Tongue (tissue), 1 donor: ENCODE measurements at regions not wholly inside any gene's neighbourhood (a gene's known extent, or its start where the extent isn't known, plus 50 kb on each side); places are given as distances from the start of the nearest gene placed in this dataset.
"Not testable (repeated sequence)": the region's sequence is repeated elsewhere in the genome, so short reads cannot be mapped to it uniquely, and the experiment has no call there.

Experiments used
- DNase-seq: peaks from one replicate; pipeline ENCODE4 v3.0.0-alpha.2; 2015

DNA sequence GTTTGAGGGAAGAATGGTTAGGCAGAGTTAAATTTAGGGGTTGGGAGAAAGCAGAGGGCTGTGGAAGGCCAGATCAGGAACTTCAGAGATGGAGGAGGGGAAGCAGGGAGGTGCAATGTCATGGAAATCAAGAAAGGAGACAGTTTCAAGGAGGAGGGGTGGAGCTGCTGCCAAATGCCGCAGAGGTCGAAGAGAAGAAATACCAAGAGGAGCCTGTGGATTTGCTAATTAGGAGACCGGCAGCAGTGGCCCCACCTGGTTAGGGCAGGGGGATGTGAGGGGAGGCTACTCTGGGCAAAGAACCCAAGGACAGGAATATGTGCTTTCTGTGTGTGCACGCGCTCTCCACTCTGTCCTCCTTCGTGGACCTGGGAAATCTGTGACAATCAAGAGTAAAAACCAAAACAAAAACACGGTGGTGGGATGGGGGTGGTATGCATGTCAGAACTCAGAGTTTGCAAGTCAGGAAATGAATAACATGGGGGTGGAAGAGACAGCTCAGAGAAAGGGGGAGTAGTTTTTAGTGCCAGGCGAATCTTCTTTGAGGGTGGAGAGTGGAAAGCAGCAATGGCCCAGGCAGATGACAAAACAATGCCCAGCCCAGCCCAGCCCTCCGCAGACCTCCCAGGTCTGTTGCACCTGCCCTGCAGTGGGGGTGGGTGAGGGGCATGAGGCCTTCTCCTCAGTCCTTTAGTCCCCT is 102.9 kb upstream of the PAX2 start:
- DNase-seq, result no peak

DNA sequence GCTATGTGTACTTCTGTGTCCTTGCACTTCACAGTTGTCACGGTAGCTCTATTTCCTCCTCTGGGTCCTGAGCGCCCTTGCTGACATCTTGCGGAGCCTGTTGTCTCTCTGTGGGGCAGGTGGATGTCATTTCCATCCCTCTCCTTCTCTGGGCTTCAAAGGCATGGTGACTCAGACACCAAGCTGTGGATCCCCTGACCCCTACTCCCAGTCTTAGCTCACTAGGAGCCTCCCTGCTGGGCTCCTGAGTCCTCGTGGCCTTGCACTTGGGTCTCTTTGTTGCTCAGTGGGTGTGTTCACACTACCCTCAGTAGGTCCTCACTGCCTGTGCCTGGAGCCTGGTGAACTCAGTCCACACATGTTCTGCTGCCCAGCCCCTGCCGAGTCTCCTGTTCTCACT is 100.3 kb upstream of the PAX2 start:
- DNase-seq, result no peak

DNA sequence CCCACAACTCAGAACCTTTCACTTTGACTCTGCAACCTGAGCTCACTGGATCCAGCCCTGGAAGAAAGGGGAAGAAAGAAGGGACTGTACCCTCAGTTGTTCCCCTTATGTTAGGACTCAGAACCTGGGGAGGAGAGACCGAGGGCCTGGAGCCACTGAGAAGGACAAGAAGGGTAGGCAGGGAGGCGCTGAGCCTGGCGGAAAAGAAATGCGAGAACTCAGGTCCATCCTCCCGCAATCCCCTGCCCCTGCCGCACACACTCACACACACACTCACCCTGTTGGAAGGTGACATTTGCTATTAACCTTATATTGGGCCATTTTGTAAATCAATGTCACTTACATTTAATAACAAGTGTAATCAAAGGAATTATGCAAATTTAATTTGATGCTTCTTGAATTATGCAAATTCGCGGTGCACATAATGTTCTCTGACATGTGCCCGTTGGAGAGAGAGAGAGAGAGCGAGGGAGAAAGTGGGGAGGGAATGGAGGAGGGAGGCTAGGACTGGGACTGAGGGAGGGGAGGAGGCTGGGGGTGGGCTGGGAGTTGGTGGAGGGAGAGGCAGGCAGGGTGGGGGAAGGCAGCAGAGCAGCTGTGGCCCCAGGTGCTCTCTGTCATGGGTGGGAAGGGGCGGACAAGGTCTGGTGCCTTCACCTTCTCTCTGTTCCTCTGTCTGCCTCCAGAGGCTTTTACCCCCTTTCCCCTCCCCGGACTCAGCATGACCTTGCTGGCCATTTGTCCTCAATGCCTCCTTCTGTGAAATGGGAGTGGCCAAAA is 99.6 kb upstream of the PAX2 start:
- DNase-seq, result no peak

DNA sequence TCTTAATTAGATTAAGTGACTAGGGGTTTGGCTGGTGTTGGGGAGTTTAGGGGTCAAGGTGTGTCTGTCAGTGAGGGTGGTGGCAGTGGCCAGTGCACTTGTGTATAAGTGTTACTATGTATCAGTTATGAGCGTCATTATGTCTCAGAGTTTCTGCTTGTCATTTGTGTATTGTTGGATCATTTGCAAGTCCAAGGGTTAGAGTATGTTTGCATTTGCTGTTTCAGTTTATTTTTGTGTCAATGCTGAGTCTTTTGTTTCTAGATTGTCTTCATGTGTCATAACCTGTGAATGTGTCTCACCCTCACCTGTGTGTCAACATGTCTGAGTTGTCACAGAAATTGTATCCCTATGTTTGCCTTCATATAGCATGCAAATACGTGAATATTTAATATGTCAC is 97.5 kb upstream of the PAX2 start:
- no peak for DNase-seq

DNA sequence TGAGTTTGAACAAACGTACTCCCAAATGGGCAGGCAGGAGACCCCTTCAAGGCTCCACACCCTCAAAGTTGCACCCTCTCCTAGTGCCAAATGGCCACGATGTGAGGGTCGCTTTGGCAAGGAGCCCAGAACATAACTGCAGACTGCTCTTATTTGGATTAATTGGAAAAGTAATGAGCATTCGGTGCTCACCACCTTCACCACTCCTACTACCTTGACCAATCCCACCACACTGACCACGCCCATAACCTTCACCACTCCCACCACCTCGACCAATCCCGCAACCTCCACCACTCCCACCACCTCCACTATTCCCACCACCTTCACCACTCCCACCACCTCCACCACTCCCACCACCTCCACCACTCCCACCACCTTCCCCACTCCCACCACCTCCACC is 94.7 kb upstream of the PAX2 start:
- no peak for DNase-seq

DNA sequence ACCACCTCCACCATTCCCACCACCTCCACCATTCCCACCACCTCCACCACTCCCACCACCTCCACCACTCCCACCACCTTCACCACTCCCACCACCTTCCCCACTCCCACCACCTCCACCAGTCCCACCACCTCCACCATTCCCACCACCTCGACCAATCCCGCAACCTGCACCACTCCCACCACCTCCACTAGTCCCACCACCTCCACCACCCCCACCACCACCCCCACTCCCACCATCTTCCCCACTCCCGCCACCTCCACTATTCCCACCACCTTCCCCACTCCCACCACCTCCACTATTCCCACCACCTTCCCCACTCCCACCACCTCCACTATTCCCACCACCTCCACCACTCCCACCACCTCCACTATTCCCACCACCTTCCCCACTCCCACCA is 94.3 kb upstream of the PAX2 start:
- DNase-seq, result not testable (repeated sequence)

DNA sequence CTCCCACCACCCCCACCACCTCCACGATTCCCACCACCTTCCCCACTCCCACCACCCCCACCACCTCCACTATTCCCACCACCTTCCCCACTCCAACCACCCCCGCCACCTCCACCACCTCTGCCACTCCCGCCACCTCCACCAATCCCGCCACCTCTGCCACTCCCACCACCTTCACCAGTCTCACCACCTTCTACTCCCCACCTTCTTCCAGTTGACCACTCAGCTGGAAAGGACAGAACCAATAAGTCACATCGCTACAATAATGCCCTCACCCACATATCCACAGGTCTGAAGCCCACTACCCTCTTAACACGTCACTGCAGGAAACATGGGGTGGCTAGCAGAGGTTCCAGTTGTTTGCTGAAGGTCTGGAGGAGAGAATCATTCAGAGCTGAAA is 93.5 kb upstream of the PAX2 start:
- no peak for DNase-seq

DNA sequence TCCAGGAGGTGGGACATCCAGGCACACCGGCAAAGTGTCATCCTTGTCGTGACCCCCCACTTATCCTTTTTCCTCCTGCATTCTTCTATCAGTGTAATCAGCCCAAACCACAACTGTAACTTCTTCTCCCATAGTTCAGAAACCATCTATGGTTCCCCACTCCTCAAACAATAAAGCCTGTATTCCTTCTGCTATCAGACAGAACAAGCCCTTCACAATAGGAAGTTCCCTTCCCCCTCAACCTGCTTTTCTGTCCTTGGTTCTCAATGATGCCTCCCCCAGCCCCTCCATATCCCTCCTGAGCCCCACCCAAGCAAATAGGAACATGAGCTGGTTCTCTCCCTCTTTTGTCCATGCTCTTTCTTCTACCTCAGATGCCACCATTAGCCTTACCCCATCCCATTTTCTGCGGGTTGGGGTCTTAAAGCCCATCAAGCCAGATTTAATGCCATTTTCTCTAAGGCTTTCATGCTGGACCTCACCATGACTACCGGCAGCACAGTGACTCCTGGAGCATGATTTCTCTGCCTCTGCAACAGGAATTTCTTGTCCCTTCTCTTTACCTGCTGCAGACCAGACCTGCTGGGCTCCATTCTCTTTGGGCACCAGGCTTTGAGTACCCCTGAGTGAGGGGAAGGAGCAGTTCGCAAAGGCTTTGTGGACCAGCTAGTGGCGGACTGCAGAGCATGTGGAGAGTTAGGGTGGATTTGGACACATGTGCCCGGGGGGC is 92.8 kb upstream of the PAX2 start:
- DNase-seq, result no peak

DNA sequence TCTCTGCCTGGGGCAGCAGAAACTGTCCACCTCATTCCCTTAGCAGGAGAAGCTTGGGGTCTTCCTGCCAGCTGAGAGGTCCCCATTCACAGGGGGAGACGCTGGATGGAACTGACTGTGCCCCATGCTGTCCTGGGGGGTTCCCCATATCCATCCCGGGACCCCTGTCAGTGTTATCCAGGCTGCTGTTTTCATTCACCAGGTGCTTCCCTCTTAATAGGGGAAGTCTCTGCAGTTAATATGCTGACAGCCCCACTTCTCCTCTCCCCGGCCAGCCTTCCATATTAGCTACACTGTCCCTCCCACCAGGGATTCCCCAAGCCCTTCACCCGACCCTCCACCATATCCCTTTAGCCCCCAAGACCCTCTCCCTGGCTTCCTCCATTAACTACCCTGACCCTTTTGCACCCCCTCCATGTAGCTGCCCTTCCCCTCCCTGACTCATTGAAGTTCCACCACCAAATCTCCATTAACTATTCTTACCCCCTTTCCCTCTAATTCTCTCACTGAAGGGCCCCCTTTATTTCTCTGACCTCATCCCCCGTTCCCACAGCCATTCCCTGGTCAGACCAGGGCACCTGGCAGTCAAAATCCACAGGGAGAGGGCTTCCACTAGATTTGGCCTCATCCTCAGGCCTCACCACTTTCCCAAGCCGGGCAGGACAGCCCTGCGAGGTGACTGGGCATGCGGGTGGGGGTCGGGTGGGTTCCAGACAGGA is 92.0 kb upstream of the PAX2 start:
- DNase-seq, result no peak

DNA sequence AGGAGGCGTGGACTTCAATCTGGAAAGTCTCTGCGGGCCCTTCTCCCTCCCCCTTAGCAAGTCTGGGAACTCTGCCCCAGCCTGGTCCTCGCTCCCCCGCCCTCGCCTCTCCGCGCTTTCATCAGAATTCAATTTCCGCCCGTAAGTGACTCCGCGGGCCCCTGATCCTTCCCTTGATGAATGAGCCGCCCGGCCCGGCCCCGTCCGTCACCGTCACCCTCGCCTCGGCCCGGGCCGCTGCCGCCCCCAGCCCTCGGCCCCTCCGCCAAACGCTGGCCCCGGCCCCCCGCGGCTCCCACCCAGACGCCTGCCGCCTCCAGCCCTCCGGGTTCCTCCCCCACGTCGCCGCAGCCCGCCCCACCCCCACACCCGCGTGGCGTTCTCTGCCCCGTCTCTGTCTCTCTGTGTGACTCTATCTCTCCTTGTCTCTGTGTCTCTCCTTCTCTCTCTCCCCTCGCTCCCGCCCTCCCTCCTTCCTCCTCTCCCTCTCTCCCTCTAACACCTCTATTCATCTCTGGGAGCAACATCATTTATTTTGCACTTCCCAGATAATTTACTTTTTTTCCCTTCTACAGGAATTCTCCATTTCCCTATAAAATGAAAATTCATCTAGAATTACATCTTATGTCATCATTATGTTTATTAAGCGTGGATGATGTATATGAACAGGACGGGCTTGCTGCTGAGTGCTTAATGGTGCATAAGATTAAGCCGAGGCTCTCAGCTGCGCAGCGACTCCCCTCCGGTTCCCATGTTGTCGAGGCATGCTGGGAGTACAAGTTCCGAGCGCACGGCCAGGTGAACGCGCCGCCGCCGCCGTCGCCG is 91.2 kb upstream of the PAX2 start:
- peak; percentile 29 for DNase-seq

DNA sequence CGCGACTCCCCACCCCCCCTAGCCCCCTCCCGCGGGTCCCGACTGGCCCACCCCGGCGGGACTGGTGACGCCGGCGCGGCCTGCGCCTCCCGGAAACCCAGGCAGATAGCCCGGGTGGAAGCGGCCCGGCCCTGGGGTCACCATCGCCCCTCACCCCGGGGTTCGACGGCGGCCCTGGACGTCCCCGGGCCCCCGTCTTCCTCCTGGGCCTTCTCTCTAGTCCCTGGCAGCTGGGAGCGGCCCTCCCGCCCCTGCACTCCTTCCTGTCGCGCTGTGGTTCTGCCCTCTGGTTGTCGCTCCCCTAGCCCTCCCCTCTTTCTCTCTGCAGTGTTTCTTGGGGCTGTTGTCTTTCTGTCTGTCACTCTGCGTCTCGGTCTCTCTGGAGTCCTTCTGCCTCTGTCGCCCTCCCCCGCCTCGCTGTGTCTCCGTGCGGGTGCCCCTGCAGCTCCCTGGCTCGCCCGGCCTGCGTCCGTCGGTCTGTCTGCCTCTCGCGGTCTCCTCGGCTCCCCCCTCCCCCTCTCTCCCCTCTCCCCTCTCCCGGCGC is 90.5 kb upstream of the PAX2 start:
- DNase-seq, result no peak

DNA sequence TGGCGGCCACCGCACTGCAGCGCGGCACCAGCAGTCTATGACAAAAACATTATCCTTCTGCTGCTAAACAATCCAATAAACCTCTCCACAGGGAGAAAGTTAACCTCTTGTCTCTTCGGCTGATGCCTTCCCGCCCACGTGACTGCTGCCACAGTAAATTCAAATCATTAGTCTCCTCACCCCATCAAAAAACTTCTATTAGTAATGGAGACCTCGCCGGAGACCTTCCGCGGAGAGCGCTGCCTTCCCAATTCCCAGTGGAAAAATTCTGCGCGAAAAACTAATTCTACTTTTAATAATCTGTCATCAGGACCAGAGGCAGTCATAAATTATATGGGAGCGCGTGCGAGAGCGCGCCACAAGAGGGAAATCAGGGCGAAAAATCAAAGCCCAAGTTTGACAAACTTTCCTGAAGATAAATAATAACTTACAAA is 90.0 kb upstream of the PAX2 start:
- DNase-seq, result no peak

DNA sequence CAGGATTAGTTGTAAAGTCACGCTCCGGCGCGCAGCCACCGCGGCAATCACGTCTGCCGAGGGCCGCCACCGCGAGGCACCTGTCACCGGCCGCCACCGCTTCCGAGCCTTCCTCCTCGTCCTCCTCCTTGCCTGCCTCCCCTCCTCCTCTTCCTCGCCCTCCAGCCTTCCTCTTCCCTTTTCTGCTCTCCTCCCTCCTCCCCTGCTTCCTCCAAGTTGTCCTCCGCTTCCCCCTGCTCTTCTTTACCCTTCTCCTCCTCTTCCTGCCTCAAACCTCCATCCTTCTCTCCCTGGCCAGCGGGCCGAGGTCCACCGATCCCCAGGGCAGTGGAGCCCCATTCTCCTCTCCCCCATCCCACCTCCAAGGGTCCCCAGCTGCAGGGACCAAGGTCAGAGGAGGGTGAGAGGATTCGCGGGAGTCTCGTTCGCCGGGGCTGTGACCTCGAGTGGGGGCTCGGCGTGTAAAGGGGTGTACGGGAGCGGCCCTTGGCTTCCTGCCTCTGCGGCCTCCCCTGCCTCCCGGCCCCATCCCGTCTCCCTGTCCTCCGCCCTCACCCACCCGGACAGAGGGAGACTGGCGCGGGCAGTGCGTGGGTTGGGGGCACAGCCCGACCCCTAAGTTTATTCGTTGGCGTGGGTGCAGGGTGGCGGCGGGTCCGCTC is 89.5 kb upstream of the PAX2 start:
- no peak for DNase-seq

DNA sequence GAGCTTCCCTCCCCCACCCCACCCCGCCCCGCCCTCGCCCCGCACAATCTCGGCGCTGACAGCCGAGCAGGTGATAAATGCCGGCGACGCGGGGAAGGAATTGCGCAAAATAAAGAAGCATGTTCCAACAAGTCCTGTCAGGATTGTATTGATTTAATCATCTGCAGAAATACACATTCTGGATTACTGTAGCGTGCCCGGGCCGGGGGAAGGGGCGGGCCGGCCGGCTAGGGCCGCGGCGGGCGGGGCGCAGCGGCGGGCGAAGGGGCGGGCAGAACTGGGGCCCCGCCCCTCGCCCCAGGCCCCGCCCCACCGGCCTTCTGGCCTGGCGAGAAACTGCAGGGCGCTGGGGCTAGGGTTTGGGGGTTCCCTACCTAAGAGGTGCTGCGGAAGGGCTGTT is 88.9 kb upstream of the PAX2 start:
- peak; percentile 16 for DNase-seq

DNA sequence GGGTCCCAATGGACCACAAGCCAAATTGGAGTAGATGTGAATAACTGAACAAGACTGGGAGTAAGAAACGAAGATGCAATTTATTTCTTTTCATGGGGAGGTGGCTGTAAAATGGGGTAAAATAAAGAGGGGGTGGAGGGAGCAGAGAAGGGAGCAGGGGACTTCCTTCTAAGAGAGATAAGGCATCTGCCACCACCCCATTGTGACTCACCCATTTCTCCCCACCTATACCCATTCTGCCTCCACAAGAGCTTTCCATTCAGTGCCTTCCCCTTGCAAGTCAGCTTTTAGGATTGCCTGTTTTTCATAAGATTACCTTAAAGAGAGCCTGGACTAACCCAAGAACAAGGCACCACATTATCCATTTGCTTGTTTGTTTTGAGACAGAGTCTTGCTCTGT is 87.1 kb upstream of the PAX2 start:
- no peak for DNase-seq

DNA sequence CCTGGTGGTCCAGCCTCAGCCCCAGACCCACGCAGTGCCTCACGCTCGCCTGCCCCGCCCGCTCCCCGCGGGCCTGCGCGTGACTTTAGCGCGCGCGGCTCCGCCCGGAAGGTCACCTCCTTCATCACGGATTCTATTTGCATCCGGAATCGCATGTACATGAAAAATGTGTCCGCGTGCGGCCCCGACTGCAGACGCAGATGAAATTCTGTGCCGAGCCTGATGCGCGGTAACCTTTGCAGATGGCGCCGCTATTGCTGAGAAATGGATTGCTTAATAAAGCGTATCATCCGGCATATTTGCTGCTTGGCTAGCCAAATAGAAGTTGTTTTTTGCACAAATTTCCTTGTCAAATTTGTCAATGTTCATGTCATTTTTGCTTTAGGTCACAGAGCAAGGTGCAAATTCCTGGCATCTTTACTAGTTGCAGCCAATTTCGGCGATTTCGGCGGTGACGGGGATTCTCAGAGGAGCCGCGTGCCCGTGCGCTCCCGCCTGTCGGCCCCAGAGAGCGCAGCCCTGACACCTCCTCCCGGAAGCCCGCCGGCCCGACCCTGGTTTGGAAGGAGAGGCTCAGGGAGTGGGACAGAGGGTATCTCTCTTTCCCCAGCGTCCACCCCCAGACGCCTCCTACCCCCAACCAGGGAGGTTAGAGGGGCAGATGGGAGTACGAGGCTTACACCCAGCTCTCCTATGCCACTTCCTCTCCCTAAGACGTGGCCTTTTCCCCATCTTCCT is 85.9 kb upstream of the PAX2 start:
- DNase-seq, result no peak

DNA sequence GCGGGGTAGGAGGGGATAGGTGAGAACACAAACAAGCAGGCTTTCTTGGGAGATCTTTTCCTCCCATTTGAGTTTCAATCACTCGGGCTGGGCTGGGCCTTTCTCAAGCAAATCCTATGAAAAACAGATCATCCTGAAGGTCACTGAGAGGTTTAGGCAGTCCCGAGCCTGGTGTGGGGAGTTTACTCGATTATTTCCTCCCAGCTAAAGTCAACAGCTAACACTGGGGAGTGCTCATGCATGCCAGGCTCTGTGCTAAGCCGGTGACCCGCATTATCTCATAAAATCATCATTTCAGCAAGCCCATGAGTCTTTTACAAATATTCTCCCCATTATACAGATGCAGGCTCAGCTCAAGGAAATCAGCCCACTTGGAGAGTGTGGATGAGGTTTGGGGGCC is 85.0 kb upstream of the PAX2 start:
- DNase-seq, result no peak

DNA sequence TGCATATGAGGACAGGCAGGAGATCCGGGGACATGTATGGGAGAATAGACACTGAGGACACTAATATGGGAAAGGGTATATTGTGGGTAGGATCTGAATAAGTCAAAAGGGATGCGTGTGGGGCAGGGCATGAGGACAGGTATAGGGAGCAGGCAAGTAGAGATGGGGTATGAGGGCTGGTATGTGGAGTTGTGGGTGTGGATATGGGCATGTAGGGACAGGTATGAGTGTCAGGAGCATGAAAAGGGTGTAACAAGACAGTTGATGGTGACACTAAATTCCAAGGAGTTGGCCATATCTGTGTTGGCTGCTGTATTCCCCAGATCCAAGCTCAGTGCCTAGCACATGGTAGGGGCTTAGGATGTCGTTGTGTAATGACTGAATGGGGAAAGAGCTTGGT is 84.4 kb upstream of the PAX2 start:
- no peak for DNase-seq

DNA sequence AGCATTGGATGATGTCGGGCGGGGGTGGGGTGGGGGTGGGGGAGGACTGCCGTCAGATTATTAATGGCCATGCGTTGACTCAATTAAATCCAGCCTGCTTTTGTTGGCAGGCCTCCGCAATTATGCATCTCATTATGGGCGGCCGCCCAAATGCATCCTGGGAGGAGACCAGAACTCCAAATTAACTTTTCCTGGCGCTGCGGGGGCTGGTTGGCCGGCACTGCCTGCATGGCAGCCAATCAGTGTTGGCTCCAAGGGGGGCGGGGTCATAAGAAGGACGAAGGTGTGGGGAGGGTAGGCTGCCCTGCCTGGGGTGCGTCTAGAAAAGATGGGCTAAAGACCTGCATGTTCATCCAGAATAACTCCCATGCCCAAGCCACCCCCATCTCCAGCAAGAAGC is 83.9 kb upstream of the PAX2 start:
- no peak for DNase-seq

DNA sequence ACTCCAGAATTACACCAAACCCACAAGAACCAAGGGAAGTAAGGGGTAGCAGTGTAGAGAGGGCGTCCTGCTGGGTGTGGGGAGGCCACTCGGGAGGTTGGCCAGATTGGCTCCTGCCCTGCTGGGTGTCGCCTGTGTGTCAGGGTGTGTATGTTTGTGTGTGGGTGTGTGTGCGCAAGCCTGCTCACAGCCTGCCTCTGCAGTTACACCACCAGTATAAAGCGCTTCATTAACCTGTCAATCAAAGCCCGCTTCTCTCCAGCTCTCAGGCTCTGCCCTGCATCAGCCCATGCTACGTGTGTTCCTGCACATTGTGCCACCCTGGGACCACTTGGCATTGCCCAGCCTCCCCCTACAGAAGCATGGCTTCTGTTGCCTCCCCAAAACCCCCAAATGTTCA is 83.3 kb upstream of the PAX2 start:
- DNase-seq, result no peak
